ENCODE measurements at regions not wholly inside any gene's neighbourhood (a gene's known extent, or its start where the extent isn't known, plus 50 kb on each side); places are given as distances from the start of the nearest gene placed in this dataset.

- ATAC-seq = no peak
These were observed 411.1 kb upstream of the LRATD1 start for GRCh38 chr2:14221466-14221865.

- ATAC-seq = no peak
These were observed 408.9 kb upstream of the LRATD1 start for GRCh38 chr2:14223576-14223975.

GRCh38 chr2:14231391-14231898, 401.1 kb upstream of the LRATD1 start:
- ATAC-seq = no peak

GRCh38 chr2:14232217-14232616, 400.3 kb upstream of the LRATD1 start:
- ATAC-seq = no peak

GRCh38 chr2:14234911-14235310, 397.6 kb upstream of the LRATD1 start:
- ATAC-seq = no peak

GRCh38 chr2:14235667-14236066, 396.9 kb upstream of the LRATD1 start:
- no peak for ATAC-seq

- ATAC-seq = no peak
These were observed 394.6 kb upstream of the LRATD1 start for GRCh38 chr2:14237902-14238301.

GRCh38 chr2:14239605-14240004, 392.9 kb upstream of the LRATD1 start:
- ATAC-seq = no peak

GRCh38 chr2:14240868-14241267, 391.6 kb upstream of the LRATD1 start:
- no peak for ATAC-seq

- ATAC-seq = no peak
These were observed 386.6 kb upstream of the LRATD1 start for GRCh38 chr2:14245901-14246300.

- no peak for ATAC-seq
These were observed 377.2 kb upstream of the LRATD1 start for GRCh38 chr2:14255135-14255820.

GRCh38 chr2:14256890-14257289, 375.6 kb upstream of the LRATD1 start:
- no peak for ATAC-seq

- no peak for ATAC-seq
These were observed 374.6 kb upstream of the LRATD1 start for GRCh38 chr2:14257801-14258507.

GRCh38 chr2:14261771-14262170, 370.7 kb upstream of the LRATD1 start:
- ATAC-seq = no peak

- ATAC-seq = no peak
These were observed 369.5 kb upstream of the LRATD1 start for GRCh38 chr2:14263053-14263452.

GRCh38 chr2:14270036-14270582, 362.4 kb upstream of the LRATD1 start:
- ATAC-seq = no peak

GRCh38 chr2:14272396-14273075, 360.0 kb upstream of the LRATD1 start:
- no peak for ATAC-seq

- no peak for ATAC-seq
These were observed 358.9 kb upstream of the LRATD1 start for GRCh38 chr2:14273650-14274049.

GRCh38 chr2:14284244-14284643, 348.3 kb upstream of the LRATD1 start:
- no peak for ATAC-seq

GRCh38 chr2:14285812-14286211, 346.7 kb upstream of the LRATD1 start:
- ATAC-seq = no peak

- ATAC-seq = no peak
These were observed 344.5 kb upstream of the LRATD1 start for GRCh38 chr2:14288016-14288415.

- ATAC-seq = no peak
These were observed 339.6 kb upstream of the LRATD1 start for GRCh38 chr2:14292964-14293363.

- no peak for ATAC-seq
These were observed 335.2 kb upstream of the LRATD1 start for GRCh38 chr2:14297340-14297739.

Measured in activated CD4-positive, CD25-positive, alpha-beta regulatory T cell treated with anti-CD3 and anti-CD28 coated beads, Interleukin-2, amount 50 U/mL, for 24 hours (primary cell).